ENCODE measurements at regions not wholly inside any gene's neighbourhood (a gene's known extent, or its start where the extent isn't known, plus 50 kb on each side); places are given as distances from the start of the nearest gene placed in this dataset.
"Not testable (repeated sequence)": the region's sequence is repeated elsewhere in the genome, so short reads cannot be mapped to it uniquely, and the experiment has no call there.

DNA sequence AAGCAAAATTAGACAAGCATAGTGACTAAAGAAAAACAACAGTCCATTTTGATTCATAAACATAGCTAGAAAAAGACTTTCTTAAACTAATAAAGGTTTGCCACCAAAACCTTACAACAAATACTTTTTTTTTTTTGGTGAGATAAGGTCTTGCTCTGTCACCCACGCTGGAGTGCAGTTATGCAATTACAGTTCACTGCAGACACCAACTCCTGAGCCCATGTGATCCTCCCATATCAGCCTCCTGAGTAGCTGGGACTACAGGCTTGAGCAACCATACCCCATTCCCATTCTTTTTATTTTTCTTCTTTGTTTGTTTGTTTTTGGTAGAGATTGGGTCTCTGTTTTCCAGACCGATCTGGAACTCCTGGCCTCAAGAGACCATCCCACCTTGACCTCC lies 247.2 kb upstream of the ADGRL3 start:
- Histone ChIP-seq H3K27ac (no peak overlapping the region), H3K4me3 (no peak overlapping the region), H3K27me3 (replicated peaks) (no peaks in the 10 kb centered on the region), H3K9me3 (replicated peaks) (no peaks in the 10 kb centered on the region), H3K4me1 (replicated peaks) (no peaks in the 10 kb centered on the region), H3K36me3 (no peaks in the 10 kb centered on the region)
- DNase-seq (ENCODE audit: low read depth in 1 of 2, low spot score in 2 of 2): no peak

DNA sequence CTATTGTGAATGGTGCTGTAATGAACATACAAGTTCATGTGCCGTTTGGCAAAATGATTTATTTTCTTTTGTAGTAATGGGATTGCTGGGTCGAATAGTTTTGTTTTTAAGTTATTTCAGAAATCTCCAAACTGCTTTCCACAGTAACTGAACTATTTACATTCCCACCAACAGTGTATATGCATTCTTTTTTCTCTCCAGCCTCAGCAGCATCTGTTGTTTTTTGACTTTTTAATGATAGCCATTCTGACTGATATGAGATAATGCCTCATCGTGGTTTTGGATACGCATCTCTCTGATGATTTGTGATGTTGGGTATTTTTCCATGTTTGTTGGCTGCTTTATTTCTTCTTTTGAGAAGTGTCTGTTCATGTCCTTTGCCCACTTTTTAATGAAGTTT lies 246.3 kb upstream of the ADGRL3 start:
- no peak for DNase-seq (ENCODE audit: low read depth in 1 of 2, low spot score in 2 of 2)
- Histone ChIP-seq H3K4me3 (no peak overlapping the region), H3K36me3 (no peaks in the 10 kb centered on the region), H3K9me3 (replicated peaks) (no peaks in the 10 kb centered on the region), H3K27ac (no peak overlapping the region), H3K27me3 (replicated peaks) (no peaks in the 10 kb centered on the region), H3K4me1 (replicated peaks) (no peaks in the 10 kb centered on the region)

DNA sequence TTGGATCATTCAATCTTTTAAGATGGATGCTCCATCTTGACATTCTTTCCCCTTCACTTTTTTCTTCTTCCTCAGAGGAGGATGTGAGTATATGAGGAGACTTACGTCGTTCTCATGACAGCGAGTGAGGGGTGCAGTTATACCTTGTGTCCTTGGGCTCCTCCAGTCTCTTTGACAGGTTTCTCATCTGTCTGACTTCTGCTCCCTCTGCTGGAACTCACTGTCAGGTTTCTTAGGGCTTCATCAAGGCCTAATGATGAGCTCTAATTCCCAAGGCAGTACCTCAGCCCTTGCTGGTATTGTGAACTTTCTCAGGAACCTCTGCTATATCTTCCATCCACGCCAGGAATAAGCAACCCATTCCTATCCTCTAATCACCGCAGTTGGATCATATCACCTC lies 237.8 kb upstream of the ADGRL3 start:
- Histone ChIP-seq H3K36me3 (no peaks in the 10 kb centered on the region), H3K4me3 (no peak overlapping the region), H3K4me1 (replicated peaks) (no peaks in the 10 kb centered on the region), H3K9me3 (replicated peaks) (no peaks in the 10 kb centered on the region), H3K27me3 (replicated peaks) (no peaks in the 10 kb centered on the region), H3K27ac (no peak overlapping the region)
- no peak for DNase-seq (ENCODE audit: low read depth in 1 of 2, low spot score in 2 of 2)

DNA sequence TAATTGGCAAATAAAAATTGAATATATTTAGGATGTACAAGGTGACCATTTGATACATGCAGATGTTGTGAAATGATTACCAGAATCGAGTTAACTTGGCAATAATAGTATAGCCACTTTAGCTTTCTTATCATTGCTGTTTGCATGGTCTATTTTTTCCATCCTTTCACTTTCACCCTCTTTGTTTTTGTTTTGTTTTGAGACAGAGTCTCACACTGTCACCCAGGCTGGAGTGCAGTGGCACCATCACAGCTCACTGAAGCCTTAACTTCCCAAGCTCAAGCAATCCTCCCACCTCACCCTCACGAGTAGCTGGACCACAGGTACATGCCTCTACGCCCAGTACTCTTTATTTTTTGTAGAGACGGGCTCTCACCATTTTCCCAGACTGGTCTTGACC lies 218.6 kb upstream of the ADGRL3 start:
- Histone ChIP-seq H3K9me3 (replicated peaks) (no peaks in the 10 kb centered on the region), H3K36me3 (no peaks in the 10 kb centered on the region), H3K4me3 (no peak overlapping the region), H3K27me3 (replicated peaks) (no peaks in the 10 kb centered on the region), H3K4me1 (replicated peaks) (no peaks in the 10 kb centered on the region), H3K27ac (no peak overlapping the region)
- no peak for DNase-seq (ENCODE audit: low read depth in 1 of 2, low spot score in 2 of 2)

DNA sequence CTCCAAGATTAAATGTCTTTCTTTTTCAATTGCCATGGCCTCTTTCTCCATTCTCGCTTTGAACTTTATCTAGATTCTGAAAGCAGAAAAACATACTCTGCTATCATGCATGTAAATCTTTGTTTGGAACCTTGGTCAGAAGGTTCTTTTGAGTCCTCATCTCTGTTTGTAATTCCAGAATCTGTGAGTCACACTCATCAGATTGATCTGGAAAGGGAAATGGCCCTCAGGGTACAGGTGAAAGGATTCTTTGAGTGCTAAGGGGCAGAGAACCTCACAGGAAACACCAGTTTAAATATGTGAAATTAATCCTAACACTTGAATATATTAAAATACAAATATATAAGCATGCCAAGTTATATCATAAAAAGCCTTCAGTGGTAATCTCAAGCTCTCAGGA lies 211.0 kb upstream of the ADGRL3 start:
- Histone ChIP-seq H3K4me1 (replicated peaks) (no peaks in the 10 kb centered on the region), H3K27me3 (replicated peaks) (no peaks in the 10 kb centered on the region), H3K27ac (no peak overlapping the region), H3K9me3 (replicated peaks) (no peaks in the 10 kb centered on the region), H3K36me3 (no peaks in the 10 kb centered on the region), H3K4me3 (no peak overlapping the region)
- no peak for DNase-seq (ENCODE audit: low read depth in 1 of 2, low spot score in 2 of 2)

DNA sequence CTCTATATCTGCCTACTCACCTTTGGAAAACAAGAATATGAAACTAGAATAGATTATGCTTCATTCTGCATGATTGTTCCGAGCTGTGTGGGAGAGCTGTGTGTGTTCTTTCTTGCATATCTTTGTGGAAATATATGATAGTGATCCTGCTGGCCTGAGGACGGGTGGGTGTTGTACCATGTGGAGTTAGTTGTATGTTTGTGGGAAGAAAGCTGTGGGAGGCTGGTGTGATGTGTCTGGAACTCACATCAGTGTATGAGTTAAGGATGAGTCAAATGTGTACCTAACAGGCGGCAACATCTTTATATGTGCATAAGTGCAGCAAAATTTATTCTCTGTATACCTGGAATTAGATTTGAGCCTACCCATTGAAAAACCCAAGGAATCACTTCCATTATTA lies 208.1 kb upstream of the ADGRL3 start:
- no peak overlapping the region for H3K27ac ChIP-seq
- no peaks in the 10 kb centered on the region for H3K27me3 ChIP-seq (replicated peaks)
- no peaks in the 10 kb centered on the region for H3K36me3 ChIP-seq
- H3K4me1 ChIP-seq (replicated peaks): no peaks in the 10 kb centered on the region
- H3K9me3 ChIP-seq (replicated peaks): no peaks in the 10 kb centered on the region
- no peak overlapping the region for H3K4me3 ChIP-seq
- DNase-seq (ENCODE audit: low read depth in 1 of 2, low spot score in 2 of 2): no peak

DNA sequence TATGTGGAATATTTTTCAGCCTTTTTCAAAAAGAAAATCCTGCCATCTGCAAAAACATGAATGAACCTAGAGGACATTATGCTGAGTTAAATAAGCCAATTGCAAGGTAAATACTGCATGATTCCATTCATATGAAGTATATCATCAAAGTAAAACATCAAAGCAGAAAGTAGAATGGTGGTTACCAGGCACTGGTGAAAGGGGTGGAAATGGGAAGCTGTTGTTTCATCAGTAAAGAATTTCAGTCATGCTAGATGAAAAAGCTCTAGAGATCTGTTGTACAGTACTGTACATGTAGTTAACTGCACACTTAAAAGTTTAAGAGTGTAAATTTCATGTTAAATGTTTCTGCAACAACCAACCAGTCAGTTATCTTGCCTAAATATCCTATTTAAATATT lies 196.8 kb upstream of the ADGRL3 start:
- no peak overlapping the region for H3K27ac ChIP-seq
- no peaks in the 10 kb centered on the region for H3K27me3 ChIP-seq (replicated peaks)
- no peaks in the 10 kb centered on the region for H3K9me3 ChIP-seq (replicated peaks)
- no peak for DNase-seq (ENCODE audit: low read depth in 1 of 2, low spot score in 2 of 2)
- no peaks in the 10 kb centered on the region for H3K36me3 ChIP-seq
- H3K4me3 ChIP-seq: no peak overlapping the region
- no peaks in the 10 kb centered on the region for H3K4me1 ChIP-seq (replicated peaks)

DNA sequence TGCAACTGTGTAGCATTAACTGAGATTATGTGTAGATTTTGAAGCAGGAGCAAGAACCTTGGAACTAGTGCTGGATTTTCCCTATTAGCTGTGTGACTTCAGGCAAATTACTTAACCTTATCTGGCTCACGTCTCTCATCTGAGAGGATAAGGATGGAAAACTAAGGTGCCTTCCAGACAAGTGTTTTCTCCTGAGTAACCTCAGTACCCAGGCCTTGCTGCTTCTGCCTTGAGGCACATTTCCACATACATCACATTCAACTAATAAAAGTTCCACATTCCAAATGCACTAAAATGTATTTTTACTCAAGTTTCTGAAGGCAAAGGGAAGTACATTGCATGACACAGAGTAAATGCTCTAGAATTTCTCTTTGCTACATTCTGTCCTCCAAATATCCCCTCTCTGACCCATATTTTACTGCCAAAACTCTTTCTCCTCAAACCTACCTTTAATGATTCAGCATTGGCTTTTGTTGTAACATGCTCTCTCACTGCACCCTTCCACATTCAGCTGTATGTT lies 195.4 kb upstream of the ADGRL3 start:
- Histone ChIP-seq H3K4me3 (no peak overlapping the region), H3K36me3 (no peaks in the 10 kb centered on the region)

DNA sequence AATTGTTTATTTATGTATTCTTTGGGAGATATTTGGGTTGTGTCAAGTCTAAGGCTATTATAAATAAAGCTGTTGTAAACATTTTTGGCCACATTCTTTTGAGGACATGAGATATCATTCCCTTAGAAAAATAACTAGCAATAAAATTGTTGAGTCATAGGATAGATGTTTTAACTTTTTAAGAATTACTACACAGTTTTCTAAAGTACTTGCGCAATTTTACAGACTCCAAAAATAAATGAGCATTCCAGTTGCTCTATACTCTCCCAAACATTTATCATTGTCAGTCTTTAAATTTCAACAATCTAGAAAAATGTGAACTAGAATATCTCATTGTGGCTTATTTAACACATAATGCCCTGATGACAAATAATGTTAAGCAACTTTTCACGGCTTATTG lies 189.1 kb upstream of the ADGRL3 start:
- peaks cover 2% of the 10 kb centered on the region; the same call in 1 of the 2 replicates for H3K9me3 ChIP-seq (replicated peaks)

More for the DNA sequence above, 195.4 kb upstream of the ADGRL3 start:
- no peaks in the 10 kb centered on the region for H3K27me3 ChIP-seq (replicated peaks)
- no peak for DNase-seq (ENCODE audit: low read depth in 1 of 2, low spot score in 2 of 2)
- H3K27ac ChIP-seq: no peak overlapping the region
- H3K9me3 ChIP-seq (replicated peaks): peaks cover 2% of the 10 kb centered on the region; the same call in 1 of the 2 replicates
- H3K4me1 ChIP-seq (replicated peaks): no peaks in the 10 kb centered on the region

DNA sequence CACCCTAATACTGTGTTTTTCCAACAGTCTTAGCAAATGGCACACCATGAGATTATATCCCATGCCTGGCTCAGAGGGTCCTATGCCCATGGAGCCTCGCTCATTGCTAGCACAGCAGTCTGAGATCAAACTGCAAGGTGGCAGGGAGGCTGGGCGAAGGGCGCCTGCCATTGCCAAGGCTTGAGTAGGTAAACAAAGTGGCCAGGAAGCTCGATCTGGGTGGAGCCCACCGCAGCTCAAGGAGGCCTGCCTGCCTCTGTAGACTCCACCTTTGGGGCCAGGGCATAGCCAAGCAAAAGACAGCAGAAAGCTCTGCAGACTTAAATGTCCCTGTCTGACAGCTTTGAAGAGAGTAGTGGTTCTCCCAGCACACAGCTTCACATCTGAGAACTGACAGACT lies 188.2 kb upstream of the ADGRL3 start:
- not testable (repeated sequence) for H3K4me1 ChIP-seq (replicated peaks); H3K4me3 ChIP-seq; H3K9me3 ChIP-seq (replicated peaks); H3K27me3 ChIP-seq (replicated peaks); DNase-seq (ENCODE audit: low read depth in 1 of 2, low spot score in 2 of 2); H3K27ac ChIP-seq; H3K36me3 ChIP-seq

More for the DNA sequence above, 189.1 kb upstream of the ADGRL3 start:
- no peak for DNase-seq (ENCODE audit: low read depth in 1 of 2, low spot score in 2 of 2)
- Histone ChIP-seq H3K27me3 (replicated peaks) (no peaks in the 10 kb centered on the region), H3K27ac (no peak overlapping the region), H3K36me3 (no peaks in the 10 kb centered on the region), H3K4me3 (no peak overlapping the region), H3K4me1 (replicated peaks) (no peaks in the 10 kb centered on the region)

DNA sequence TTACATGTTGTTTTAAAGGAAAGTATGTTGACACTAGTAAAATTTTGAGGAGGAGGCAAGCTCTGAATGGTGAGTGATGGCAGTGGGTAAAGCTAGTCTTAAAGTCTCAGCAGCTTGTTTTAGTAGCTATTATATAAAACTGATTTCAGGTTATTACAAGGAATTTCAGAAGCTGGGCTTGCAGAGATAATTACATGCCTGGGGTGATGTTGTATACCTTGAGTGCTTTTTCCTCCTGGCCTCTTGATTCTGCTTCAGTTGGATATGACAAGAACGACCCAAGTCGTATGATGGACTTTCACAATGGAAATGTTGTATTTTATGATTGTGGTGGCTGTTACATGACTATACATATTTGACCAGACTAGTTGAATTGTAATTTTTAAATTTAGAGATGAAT lies 175.5 kb upstream of the ADGRL3 start:
- Histone ChIP-seq H3K4me3 (no peak overlapping the region), H3K36me3 (no peaks in the 10 kb centered on the region), H3K27me3 (replicated peaks) (no peaks in the 10 kb centered on the region), H3K4me1 (replicated peaks) (no peaks in the 10 kb centered on the region), H3K9me3 (replicated peaks) (no peaks in the 10 kb centered on the region), H3K27ac (no peak overlapping the region)
- DNase-seq (ENCODE audit: low read depth in 1 of 2, low spot score in 2 of 2): no peak

DNA sequence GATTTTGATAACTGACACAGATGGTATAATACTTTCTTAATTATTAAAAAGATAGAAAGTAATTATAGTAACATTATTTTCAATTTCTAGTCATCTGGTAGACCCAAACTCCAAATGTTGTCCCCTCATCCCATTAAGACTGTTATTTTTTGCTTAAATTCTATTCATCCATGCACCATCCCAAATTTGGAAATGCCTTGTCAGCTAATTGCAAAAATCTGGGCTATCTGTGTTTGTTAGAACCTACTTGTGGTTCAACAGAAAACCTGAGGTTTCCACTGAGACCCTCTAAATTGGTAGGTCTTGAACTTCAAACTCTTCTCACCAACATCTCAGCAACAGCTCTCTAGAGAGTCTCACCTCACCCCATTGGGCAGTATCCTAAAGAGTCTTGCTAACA lies 172.2 kb upstream of the ADGRL3 start:
- DNase-seq (ENCODE audit: low read depth in 1 of 2, low spot score in 2 of 2): no peak
- Histone ChIP-seq H3K4me3 (no peak overlapping the region), H3K27me3 (replicated peaks) (no peaks in the 10 kb centered on the region), H3K9me3 (replicated peaks) (no peaks in the 10 kb centered on the region), H3K27ac (no peak overlapping the region), H3K4me1 (replicated peaks) (no peaks in the 10 kb centered on the region), H3K36me3 (no peaks in the 10 kb centered on the region)

DNA sequence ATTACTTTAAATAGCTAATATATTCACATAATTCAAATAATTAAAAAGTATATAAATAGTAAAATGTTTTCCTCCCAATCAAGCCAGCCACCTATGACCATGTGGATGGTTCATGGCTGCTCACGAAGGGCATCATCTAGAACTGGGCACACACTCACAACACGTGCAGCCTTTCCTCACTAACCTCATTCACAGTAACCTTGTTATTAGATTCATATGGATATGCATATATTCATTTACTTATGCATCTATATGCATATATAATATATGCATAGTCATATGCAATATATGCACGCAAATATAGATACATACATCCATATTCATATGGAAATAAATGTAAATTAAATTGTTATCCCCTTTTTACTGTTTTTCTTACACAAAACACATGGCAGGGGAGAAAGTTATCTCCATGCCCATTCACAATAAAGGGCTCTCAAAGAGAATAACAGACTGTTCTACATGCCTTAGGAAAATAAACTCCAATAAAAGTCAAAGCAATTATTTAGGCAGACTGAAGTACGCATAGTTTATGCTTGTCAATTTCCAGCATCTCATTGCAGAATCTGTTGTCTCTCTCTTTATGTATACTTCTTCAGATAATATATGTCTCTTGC lies 163.9 kb upstream of the ADGRL3 start:
- no peaks in the 10 kb centered on the region for H3K27me3 ChIP-seq (replicated peaks)
- no peak for DNase-seq (ENCODE audit: low read depth in 1 of 2, low spot score in 2 of 2)
- no peaks in the 10 kb centered on the region for H3K36me3 ChIP-seq
- H3K4me3 ChIP-seq: no peak overlapping the region
- no peaks in the 10 kb centered on the region for H3K4me1 ChIP-seq (replicated peaks)
- H3K27ac ChIP-seq: no peak overlapping the region
- H3K9me3 ChIP-seq (replicated peaks): no peaks in the 10 kb centered on the region

DNA sequence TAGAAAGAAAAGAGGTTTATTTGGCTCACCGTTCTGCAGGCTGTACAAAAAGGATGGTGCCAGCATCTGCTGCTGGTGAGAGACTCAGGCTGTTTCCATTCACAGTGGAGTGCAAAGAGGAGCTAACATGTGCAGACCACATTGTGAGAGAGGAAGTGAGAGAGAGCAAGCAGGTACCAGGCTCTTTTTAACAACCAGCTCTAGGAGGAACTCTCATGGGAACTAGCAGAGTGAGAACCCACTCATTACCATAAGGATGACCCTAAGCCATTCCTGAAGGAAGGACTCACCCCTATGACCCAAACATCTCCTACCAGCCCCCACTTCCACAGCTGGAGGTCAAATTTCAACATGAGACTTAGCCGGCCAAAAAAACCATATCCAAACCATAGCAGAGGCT lies 158.6 kb upstream of the ADGRL3 start:
- no peaks in the 10 kb centered on the region for H3K36me3 ChIP-seq
- no peak for DNase-seq (ENCODE audit: low read depth in 1 of 2, low spot score in 2 of 2)

DNA sequence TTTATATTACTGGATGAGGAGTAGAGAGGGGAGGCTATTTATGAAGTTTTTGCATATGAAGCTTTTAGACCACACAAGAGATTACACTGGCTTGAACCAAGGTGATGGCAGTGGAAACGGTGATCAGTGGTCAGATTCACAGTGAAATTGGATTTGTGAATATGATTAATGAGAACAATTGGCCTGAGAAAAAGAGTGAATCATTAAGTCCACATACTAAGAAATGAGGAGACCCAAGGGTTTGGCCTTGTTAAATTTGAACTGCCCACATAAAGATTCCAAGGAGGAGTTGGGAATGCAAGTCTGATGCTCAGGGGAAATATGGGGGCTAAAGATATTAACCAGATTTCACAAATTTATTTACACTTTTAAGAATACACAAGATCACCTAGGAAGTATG lies 155.3 kb upstream of the ADGRL3 start:
- Histone ChIP-seq H3K4me1 (replicated peaks) (no peaks in the 10 kb centered on the region), H3K27me3 (replicated peaks) (no peaks in the 10 kb centered on the region), H3K9me3 (replicated peaks) (no peaks in the 10 kb centered on the region), H3K4me3 (no peak overlapping the region), H3K27ac (no peak overlapping the region), H3K36me3 (no peaks in the 10 kb centered on the region)
- DNase-seq (ENCODE audit: low read depth in 1 of 2, low spot score in 2 of 2): no peak

More for the DNA sequence above, 158.6 kb upstream of the ADGRL3 start:
- no peaks in the 10 kb centered on the region for H3K27me3 ChIP-seq (replicated peaks)
- no peak overlapping the region for H3K4me3 ChIP-seq
- H3K9me3 ChIP-seq (replicated peaks): no peaks in the 10 kb centered on the region
- no peaks in the 10 kb centered on the region for H3K4me1 ChIP-seq (replicated peaks)
- no peak overlapping the region for H3K27ac ChIP-seq
